Activated CD8-positive, alpha-beta memory T cell treated with anti-CD3 and anti-CD28 coated beads, Interleukin-2, amount 50 U/mL, for 48 hours (primary cell): ENCODE measurements at regions not wholly inside any gene's neighbourhood (a gene's known extent, or its start where the extent isn't known, plus 50 kb on each side); places are given as distances from the start of the nearest gene placed in this dataset.

Experiments used
- DNase-seq: peaks from one replicate; pipeline ENCODE4 v3.0.0-alpha.2; 2020

GRCh38 chr13:40176242-40176641, 490.2 kb downstream of the FOXO1 start:
- DNase-seq, result no peak

GRCh38 chr13:40178130-40178529, 488.3 kb downstream of the FOXO1 start:
- DNase-seq, result no peak

GRCh38 chr13:40179445-40180281, 486.8 kb downstream of the FOXO1 start:
- DNase-seq, result no peak

- DNase-seq, result no peak
These were observed 485.7 kb downstream of the FOXO1 start for GRCh38 chr13:40180776-40181175.

GRCh38 chr13:40181203-40181845, 485.1 kb downstream of the FOXO1 start:
- DNase-seq, result no peak

GRCh38 chr13:40182591-40182990, 483.9 kb downstream of the FOXO1 start:
- DNase-seq, result no peak

GRCh38 chr13:40185414-40185813, 481.0 kb downstream of the FOXO1 start:
- no peak for DNase-seq

GRCh38 chr13:40186041-40186440, 480.4 kb downstream of the FOXO1 start:
- no peak for DNase-seq

GRCh38 chr13:40186626-40187323, 479.7 kb downstream of the FOXO1 start:
- DNase-seq, result no peak

GRCh38 chr13:40187324-40187795, 479.1 kb downstream of the FOXO1 start:
- peak; percentile 67 for DNase-seq

- peak; percentile 71 for DNase-seq
These were observed 478.4 kb downstream of the FOXO1 start for GRCh38 chr13:40187841-40188591.

GRCh38 chr13:40189426-40189825, 477.0 kb downstream of the FOXO1 start:
- DNase-seq, result no peak

GRCh38 chr13:40189898-40190630, 476.4 kb downstream of the FOXO1 start:
- no peak for DNase-seq

- peak; percentile 75 for DNase-seq
These were observed 475.8 kb downstream of the FOXO1 start for GRCh38 chr13:40190641-40191100.

- no peak for DNase-seq
These were observed 475.1 kb downstream of the FOXO1 start for GRCh38 chr13:40191186-40191980.

- no peak for DNase-seq
These were observed 474.0 kb downstream of the FOXO1 start for GRCh38 chr13:40192452-40192851.

GRCh38 chr13:40192858-40193257, 473.6 kb downstream of the FOXO1 start:
- no peak for DNase-seq

- DNase-seq, result no peak
These were observed 472.9 kb downstream of the FOXO1 start for GRCh38 chr13:40193286-40194223.

- DNase-seq, result no peak
These were observed 472.1 kb downstream of the FOXO1 start for GRCh38 chr13:40194224-40194806.

GRCh38 chr13:40197049-40197448, 469.4 kb downstream of the FOXO1 start:
- DNase-seq, result no peak
